GM12878 (cell line): ENCODE measurements at regions not wholly inside any gene's neighbourhood (a gene's known extent, or its start where the extent isn't known, plus 50 kb on each side); places are given as distances from the start of the nearest gene placed in this dataset.

Experiments used
- ATAC-seq: fragments of 200-7000 bp; cut with Tn5 transposase; 3 replicates; pipeline ENCODE4 v1.9.1; 2020; ENCODE audit warnings: mild to moderate bottlenecking, moderate library complexity
- BruUV-seq: library from RNA; stranded (reverse); fragments of 400-500 nt; replicated peaks from 2 replicates; lab custom pipeline; 2021; lab: Mats Ljungman, UMichigan
- CTCF ChIA-PET: fragments of 300-600 bp; sonication (Branson Sonifier 250); formaldehyde crosslinking; extraction: SDS; loops from one replicate; lab custom pipeline; 2021; ENCODE audit warnings: inconsistent platforms; lab: Yijun Ruan, JAX
- POLR2A ChIA-PET: fragments of 350-600 bp; formaldehyde crosslinking; extraction: SDS; loops from one replicate; lab custom pipeline; 2021; ENCODE audit warnings: inconsistent platforms; lab: Charles Lee
- RAD21 ChIA-PET: fragments of 300-600 bp; sonication (Branson Sonifier 250); formaldehyde crosslinking; loops from one replicate; lab custom pipeline; 2023; ENCODE audit warnings: antibody characterized with exemption; ENCODE audit not compliant: unreplicated experiment; lab: Charles Lee
- SMC1A ChIA-PET: fragments of 300-600 bp; sonication (Branson Sonifier 250); formaldehyde crosslinking; loops from one replicate; lab custom pipeline; 2023; ENCODE audit not compliant: unreplicated experiment, uncharacterized antibody; lab: Charles Lee
- DNase-seq: peaks from one replicate; pipeline ENCODE4 v3.0.0-alpha.2; 2011; ENCODE audit warnings: low read depth, low spot score
- FAIRE-seq: peaks from 3 replicates; lab custom pipeline; 2011; peaks lifted over from hg19 to GRCh38; lab: Jason Lieb, UNC
- H2AFZ ChIP-seq: 2 replicates; pipeline ENCODE4 v1.6.0; 2011; ENCODE audit warnings: low read depth, low read length, control low read depth; ENCODE audit not compliant: control insufficient read depth
- H3K27ac ChIP-seq: 2 replicates; pipeline ENCODE4 v1.5.1; 2011; ENCODE audit warnings: control low read depth; ENCODE audit not compliant: control insufficient read depth, insufficient read depth
- H3K27me3 ChIP-seq, 2 experiments: replicated peaks in 1 of 2; 2 replicates each; pipeline versions ENCODE4 v1.6.0 to v1.6.1; 2011; ENCODE audit warnings: low read length in 1 of 2; ENCODE audit not compliant: control insufficient read depth in 2 of 2, insufficient read depth in 2 of 2
- H3K36me3 ChIP-seq, 2 experiments: 2 replicates each; pipeline ENCODE4 v1.5.1; 2011; ENCODE audit warnings: low read length in 1 of 2; ENCODE audit not compliant: control insufficient read depth in 2 of 2, insufficient read depth in 2 of 2
- H3K4me1 ChIP-seq: 2 replicates; pipeline ENCODE4 v1.6.1; 2011; ENCODE audit warnings: mild to moderate bottlenecking, low read length, moderate library complexity, mixed read lengths; ENCODE audit not compliant: control insufficient read depth, insufficient read depth
- H3K4me2 ChIP-seq: 2 replicates; pipeline ENCODE4 v1.6.0; 2011; ENCODE audit warnings: control low read depth; ENCODE audit not compliant: control insufficient read depth, insufficient read depth
- H3K4me3 ChIP-seq: fragments of 200-600 bp; sonication (generic); 2 replicates; pipeline ENCODE4 v1.5.1; 2016
- H3K79me2 ChIP-seq: 2 replicates; pipeline ENCODE4 v1.6.0; 2011; ENCODE audit warnings: low read length; ENCODE audit not compliant: control insufficient read depth, insufficient read depth
- H3K9ac ChIP-seq: 2 replicates; pipeline ENCODE4 v1.8.0; 2011; ENCODE audit warnings: low read length, control low read depth, mixed read lengths; ENCODE audit not compliant: control insufficient read depth, insufficient read depth
- H3K9me3 ChIP-seq: replicated peaks from 3 replicates; pipeline ENCODE4 v1.5.1; 2011; ENCODE audit warnings: mild to moderate bottlenecking, low read length; ENCODE audit not compliant: control insufficient read depth, insufficient read depth
- H4K20me1 ChIP-seq: 2 replicates; pipeline ENCODE4 v1.6.0; 2011; ENCODE audit not compliant: control insufficient read depth, insufficient read depth
- BRCA1 ChIP-seq: IDR thresholded peaks from 2 replicates; pipeline ENCODE4 v1.6.1; 2011; ENCODE audit warnings: low read depth, low read length, improper control_type of control experiment
- ETV6 ChIP-seq, 2 experiments: fragments of 450-650 bp in 1 of 2; IDR thresholded peaks in 1 of 2; conservative IDR thresholded peaks in 1 of 2; 2 replicates each; pipeline ENCODE4 v1.6.1; 2014; ENCODE audit warnings: antibody characterized with exemption in 1 of 2, borderline replicate concordance in 1 of 2, low read depth in 1 of 2, mild to moderate bottlenecking in 1 of 2, moderate library complexity in 1 of 2
- FOXM1 ChIP-seq: IDR thresholded peaks from 2 replicates; pipeline ENCODE4 v1.6.1; 2012; ENCODE audit warnings: low read depth, mild to moderate bottlenecking, inconsistent platforms, low read length, moderate library complexity
- JUNB ChIP-seq: IDR thresholded peaks from 2 replicates; pipeline ENCODE4 v1.6.1; 2016; ENCODE audit warnings: antibody characterized with exemption, mild to moderate bottlenecking
- NR2F1 ChIP-seq: fragments of 450-650 bp; conservative IDR thresholded peaks from 2 replicates; pipeline ENCODE4 v1.6.1; 2017; ENCODE audit warnings: mild to moderate bottlenecking
- RUNX3 ChIP-seq: IDR thresholded peaks from 2 replicates; pipeline ENCODE4 v1.6.1; 2012; ENCODE audit warnings: low read length, inconsistent platforms
- SMAD5 ChIP-seq: IDR thresholded peaks from 2 replicates; pipeline ENCODE4 v1.6.1; 2016; ENCODE audit warnings: antibody characterized with exemption, low read depth
- WGBS: methylation state at CpG from one replicate; pipeline ENCODE4 v1.1.6; 2016; ENCODE audit warnings: low lambda C conversion rate; ENCODE audit not compliant: insufficient replicate concordance, insufficient coverage; ENCODE audit errors: missing lambda C conversion rate; 5-methylcytosine and 5-hydroxymethylcytosine counted together
- in situ Hi-C: fragments of 300-500 bp; cut with MboI; formaldehyde crosslinking; loops from 9 replicates; pipeline ENCODE4 v1.14.3; 2018; ENCODE audit warnings: mixed read lengths
- intact Hi-C: fragments of 100-400 bp; cut with micrococcal nuclease; formaldehyde crosslinking; loops from one replicate; pipeline ENCODE4 v1.14.2; 2022; ENCODE audit not compliant: unreplicated experiment
- TF ChIP-seq, protein P1 (sequence below): fragments of 450-650 bp; formaldehyde crosslinking; IDR thresholded peaks from 2 replicates; pipeline ENCODE4 v1.4.0; 2022; ENCODE audit warnings: mild to moderate bottlenecking, moderate library complexity

DNA sequence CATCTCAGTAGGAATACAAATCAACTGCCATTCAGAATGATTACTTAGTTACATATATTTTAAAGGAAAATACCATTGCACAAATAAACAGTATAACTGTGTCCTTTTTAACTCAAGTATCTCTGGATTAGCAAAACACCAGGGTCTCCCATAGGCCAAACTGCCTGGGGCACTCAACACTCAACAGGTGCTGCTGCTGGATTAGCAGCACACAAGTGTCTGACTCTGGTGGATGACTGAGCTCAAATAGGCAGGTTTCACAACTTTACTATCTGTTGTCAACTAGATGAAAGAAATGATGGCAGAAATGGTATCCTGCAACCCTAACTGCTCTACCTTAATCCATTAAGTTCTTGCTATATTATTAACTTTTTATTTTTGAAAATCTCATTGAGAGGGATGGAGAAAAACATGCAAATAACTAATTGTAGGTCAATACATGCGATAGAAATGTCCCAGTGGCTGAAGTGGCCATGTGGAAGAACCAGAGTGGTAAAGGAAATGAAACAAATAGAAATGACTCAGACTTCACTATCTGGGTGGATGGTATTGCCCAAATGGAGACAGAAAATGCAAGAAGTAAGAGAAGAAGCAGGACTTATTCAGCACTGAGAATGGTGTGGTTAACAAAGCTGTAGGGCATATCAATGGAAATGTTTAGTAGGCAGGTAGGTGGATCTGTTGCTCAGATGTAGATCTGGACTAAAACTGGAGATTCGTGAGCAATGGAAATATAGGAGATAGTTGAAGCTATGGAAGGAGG is 90.8 kb upstream of the CCDC190 start:
- peak; percentile 25; the same call in 1 of the 2 replicates for TF ChIP-seq JUNB
- no peak for TF ChIP-seq BRCA1
- peak; percentile 31; the same call in 1 of the 2 replicates for TF ChIP-seq RUNX3
- no peak for TF ChIP-seq ETV6 (conservative IDR thresholded peaks at IDR 0.05 in 1 of 2, IDR thresholded peaks at IDR 0.05 in 1 of 2; ENCODE audit: borderline replicate concordance in 1 of 2, low read depth in 1 of 2)
- POLR2A ChIA-PET: no interaction called here
- SMC1A ChIA-PET: no interaction called here
- peak; percentile 95 for ATAC-seq
- in situ Hi-C loops (no loop called here), intact Hi-C loops (no loop called here)
- Histone ChIP-seq H3K9ac (no peak overlapping the region), H3K27me3 (no peaks in the 10 kb centered on the region), H3K4me3 (no peak overlapping the region), H3K27ac (no peak overlapping the region), H4K20me1 (no peaks in the 10 kb centered on the region), H3K36me3 (no peaks in the 10 kb centered on the region), H2AFZ (no peak overlapping the region), H3K9me3 (no peaks in the 10 kb centered on the region), H3K4me2 (peak overlapping the region; percentile 54; the same call in 1 of the 2 replicates), H3K79me2 (no peaks in the 10 kb centered on the region), H3K4me1 (peaks cover 4% of the 10 kb centered on the region; the same call in 1 of the 2 replicates)
- FAIRE-seq: no peak
- RAD21 ChIA-PET: no interaction called here
- peak; percentile 42 for DNase-seq
- CTCF ChIA-PET: no interaction called here
- no TSS peak for BruUV-seq
- 2% methylated on average over 2 of the region's 2 CpGs for WGBS

DNA sequence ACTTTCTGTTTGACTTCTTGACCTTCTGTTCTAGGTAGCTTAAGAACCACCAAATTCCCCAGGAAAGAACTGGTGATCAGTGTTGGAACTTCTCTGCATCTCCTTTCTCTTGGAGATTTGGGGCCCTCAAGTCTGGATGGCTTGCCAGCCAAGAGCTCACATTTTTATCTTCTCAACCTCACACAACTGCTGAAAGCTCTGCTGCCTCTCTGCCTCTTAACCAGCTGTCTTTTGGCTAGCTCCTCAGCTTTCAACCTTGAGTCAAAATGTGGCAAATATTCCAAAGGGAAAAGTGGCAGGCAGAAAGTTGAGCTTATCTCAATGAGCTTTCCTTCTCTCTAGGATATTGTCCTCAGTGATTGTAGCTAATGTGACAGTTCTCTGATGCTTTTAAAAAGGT is 89.2 kb upstream of the CCDC190 start:
- no peak overlapping the region for H3K27ac ChIP-seq
- BruUV-seq: no TSS peak
- ATAC-seq (no peak), DNase-seq (no peak), FAIRE-seq (no peak)
- no peaks in the 10 kb centered on the region; a peak in 1 of 4 replicates for H3K27me3 ChIP-seq
- TF ChIP-seq NR2F1 (no peak), SMAD5 (no peak), FOXM1 (no peak)
- TF ChIP-seq, protein P1, sequence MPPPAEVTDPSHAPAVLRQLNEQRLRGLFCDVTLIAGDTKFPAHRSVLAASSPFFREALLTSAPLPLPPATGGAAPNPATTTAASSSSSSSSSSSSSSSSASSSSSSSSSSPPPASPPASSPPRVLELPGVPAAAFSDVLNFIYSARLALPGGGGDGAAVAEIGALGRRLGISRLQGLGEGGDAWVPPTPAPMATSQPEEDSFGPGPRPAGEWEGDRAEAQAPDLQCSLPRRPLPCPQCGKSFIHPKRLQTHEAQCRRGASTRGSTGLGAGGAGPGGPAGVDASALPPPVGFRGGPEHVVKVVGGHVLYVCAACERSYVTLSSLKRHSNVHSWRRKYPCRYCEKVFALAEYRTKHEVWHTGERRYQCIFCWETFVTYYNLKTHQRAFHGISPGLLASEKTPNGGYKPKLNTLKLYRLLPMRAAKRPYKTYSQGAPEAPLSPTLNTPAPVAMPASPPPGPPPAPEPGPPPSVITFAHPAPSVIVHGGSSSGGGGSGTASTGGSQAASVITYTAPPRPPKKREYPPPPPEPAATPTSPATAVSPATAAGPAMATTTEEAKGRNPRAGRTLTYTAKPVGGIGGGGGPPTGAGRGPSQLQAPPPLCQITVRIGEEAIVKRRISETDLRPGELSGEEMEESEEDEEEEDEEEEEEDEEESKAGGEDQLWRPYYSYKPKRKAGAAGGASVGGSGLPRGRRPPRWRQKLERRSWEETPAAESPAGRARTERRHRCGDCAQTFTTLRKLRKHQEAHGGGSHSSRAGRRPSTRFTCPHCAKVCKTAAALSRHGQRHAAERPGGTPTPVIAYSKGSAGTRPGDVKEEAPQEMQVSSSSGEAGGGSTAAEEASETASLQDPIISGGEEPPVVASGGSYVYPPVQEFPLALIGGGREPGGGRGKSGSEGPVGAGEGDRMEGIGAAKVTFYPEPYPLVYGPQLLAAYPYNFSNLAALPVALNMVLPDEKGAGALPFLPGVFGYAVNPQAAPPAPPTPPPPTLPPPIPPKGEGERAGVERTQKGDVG (CRISPR knock-in tag): no peak
- CTCF ChIA-PET: no interaction called here
- H3K4me3 ChIP-seq: no peak overlapping the region
- POLR2A ChIA-PET: no interaction called here
- H3K79me2 ChIP-seq: no peaks in the 10 kb centered on the region
- in situ Hi-C loops (no loop called here), intact Hi-C loops (no loop called here)
- no peaks in the 10 kb centered on the region for H4K20me1 ChIP-seq
- H3K36me3 ChIP-seq: no peaks in the 10 kb centered on the region
- no peaks in the 10 kb centered on the region for H3K9me3 ChIP-seq
- no peak overlapping the region for H2AFZ ChIP-seq
- no peak overlapping the region for H3K4me2 ChIP-seq
- RAD21 ChIA-PET: no interaction called here
- H3K9ac ChIP-seq: no peak overlapping the region
- H3K4me1 ChIP-seq: peaks cover 4% of the 10 kb centered on the region; the same call in 1 of the 2 replicates
- SMC1A ChIA-PET: no interaction called here
